Gastrocnemius medialis (tissue), 4 donors: ENCODE measurements at regions not wholly inside any gene's neighbourhood (a gene's known extent, or its start where the extent isn't known, plus 50 kb on each side); places are given as distances from the start of the nearest gene placed in this dataset.

ENCODE experiments used
- ATAC-seq, 2 donors: fragments of 150-250 bp; one replicate each; pipeline ENCODE4 v1.9.1; 2016
- DNase-seq, 2 donors: peaks; one replicate each; pipeline ENCODE4 v3.0.0-alpha.2; 2019
- H3K27ac ChIP-seq, 4 donors: fragments of 200-600 bp; sonication (generic); 1 replicate in 1 of 4; 2 replicates in 3 of 4; pipeline ENCODE4 v1.5.1; 2016 to 2018; ENCODE audit warnings: mild to moderate bottlenecking in 2 of 4, moderate library complexity in 1 of 4
- H3K27me3 ChIP-seq, 3 donors: fragments of 200-600 bp; sonication (generic) in 2 of 3; 1 replicate in 1 of 3; 2 replicates in 2 of 3; pipeline versions ENCODE4 v1.5.1 to v1.6.0; 2016 to 2019; ENCODE audit warnings: mild to moderate bottlenecking in 1 of 3, moderate library complexity in 1 of 3
- H3K36me3 ChIP-seq, 2 donors: fragments of 200-600 bp; sonication (generic) in 1 of 2; one replicate each; pipeline ENCODE4 v1.5.1; 2017 to 2018
- H3K4me1 ChIP-seq, 2 donors: fragments of 200-600 bp; sonication (generic) in 1 of 2; one replicate each; pipeline ENCODE4 v1.5.1; 2016 to 2017; ENCODE audit warnings: mild to moderate bottlenecking in 2 of 2
- H3K4me3 ChIP-seq, 4 donors: fragments of 200-600 bp; sonication (generic) in 3 of 4; 1 replicate in 1 of 4; 2 replicates in 3 of 4; pipeline ENCODE4 v1.5.1; 2016 to 2019; ENCODE audit warnings: mild to moderate bottlenecking in 2 of 4
- H3K9me3 ChIP-seq, 3 donors: fragments of 200-600 bp; sonication (generic) in 2 of 3; 1 replicate in 1 of 3; 2 replicates in 2 of 3; pipeline ENCODE4 v1.5.1; 2016 to 2019
- CTCF ChIP-seq, 5 experiments: fragments of 450-650 bp in 3 of 5; fragments of 200-600 bp in 2 of 5; sonication (generic) in 2 of 5; IDR thresholded peaks in 4 of 5; conservative IDR thresholded peaks in 1 of 5; 1 replicate in 4 of 5; 2 replicates in 1 of 5; pipeline ENCODE4 v1.5.1; 2016 to 2019; ENCODE audit warnings: antibody characterized with exemption in 5 of 5, mild to moderate bottlenecking in 3 of 5, moderate library complexity in 3 of 5
- POLR2A ChIP-seq, 2 donors: fragments of 450-650 bp; IDR thresholded peaks; one replicate each; pipeline ENCODE4 v1.6.1; 2017; ENCODE audit warnings: antibody characterized with exemption in 2 of 2, mild to moderate bottlenecking in 2 of 2, moderate library complexity in 2 of 2
- in situ Hi-C, 4 donors: fragments of 200-750 bp; cut with MboI; loops; one replicate each; pipeline versions ENCODE4 v1.15.0 to v1.8.0; 2017; ENCODE audit warnings: low sequenced_read_pairs in 4 of 4
- intact Hi-C: fragments of 100-400 bp; cut with DNase I; formaldehyde crosslinking; loops from one replicate; pipeline ENCODE4 v1.15.1; 2023; ENCODE audit warnings: low total_unique reads

GRCh38 chr14:28361486-28361885 is 405.1 kb upstream of the FOXG1 start:
- Histone ChIP-seq H3K9me3 (no peaks in the 10 kb centered on the region), H3K27me3 (no peaks in the 10 kb centered on the region), H3K4me1 (no peaks in the 10 kb centered on the region), H3K4me3 (no peak overlapping the region), H3K36me3 (no peaks in the 10 kb centered on the region), H3K27ac (no peak overlapping the region)
- TF ChIP-seq CTCF (IDR thresholded peaks at IDR 0.05 in 4 of 5, conservative IDR thresholded peaks at IDR 0.05 in 1 of 5) (no peak), POLR2A (IDR thresholded peaks at IDR 0.05) (no peak)
- DNase-seq (no peak), ATAC-seq (no peak)
- intact Hi-C loops, result no loop called here
- in situ Hi-C loops, result no loop called here

- in situ Hi-C loops, result no loop called here
- ATAC-seq (no peak), DNase-seq (no peak)
- no peak for TF ChIP-seq CTCF (IDR thresholded peaks at IDR 0.05 in 4 of 5, conservative IDR thresholded peaks at IDR 0.05 in 1 of 5)
- no peak for TF ChIP-seq POLR2A (IDR thresholded peaks at IDR 0.05)
- H3K36me3 ChIP-seq, result no peaks in the 10 kb centered on the region
- H3K27me3 ChIP-seq, result no peaks in the 10 kb centered on the region
- no peak overlapping the region for H3K4me3 ChIP-seq
- H3K27ac ChIP-seq, result no peak overlapping the region
- H3K9me3 ChIP-seq, result no peaks in the 10 kb centered on the region
- no peaks in the 10 kb centered on the region for H3K4me1 ChIP-seq
- intact Hi-C loops, result no loop called here
Measured at GRCh38 chr14:28365510-28365909, 401.1 kb upstream of the FOXG1 start.

- H3K9me3 ChIP-seq, result no peaks in the 10 kb centered on the region
- no peaks in the 10 kb centered on the region for H3K4me1 ChIP-seq
- H3K36me3 ChIP-seq, result no peaks in the 10 kb centered on the region
- in situ Hi-C loops (no loop called here), intact Hi-C loops (no loop called here)
- no peak overlapping the region for H3K4me3 ChIP-seq
- DNase-seq (no peak), ATAC-seq (no peak)
- no peak overlapping the region for H3K27ac ChIP-seq
- TF ChIP-seq POLR2A (IDR thresholded peaks at IDR 0.05) (no peak), CTCF (IDR thresholded peaks at IDR 0.05 in 4 of 5, conservative IDR thresholded peaks at IDR 0.05 in 1 of 5) (no peak)
- H3K27me3 ChIP-seq, result no peaks in the 10 kb centered on the region
Measured at GRCh38 chr14:28373721-28374120, 392.9 kb upstream of the FOXG1 start.

- no peak for TF ChIP-seq POLR2A (IDR thresholded peaks at IDR 0.05)
- TF ChIP-seq CTCF (IDR thresholded peaks at IDR 0.05 in 4 of 5, conservative IDR thresholded peaks at IDR 0.05 in 1 of 5), result no peak
- ATAC-seq, result no peak
Measured at GRCh38 chr14:28375295-28375694, 391.3 kb upstream of the FOXG1 start.

GRCh38 chr14:28381656-28382055 is 384.9 kb upstream of the FOXG1 start:
- in situ Hi-C loops (no loop called here), intact Hi-C loops (no loop called here)
- no peak overlapping the region for H3K4me3 ChIP-seq
- TF ChIP-seq POLR2A (IDR thresholded peaks at IDR 0.05) (no peak), CTCF (IDR thresholded peaks at IDR 0.05 in 4 of 5, conservative IDR thresholded peaks at IDR 0.05 in 1 of 5) (no peak)
- no peaks in the 10 kb centered on the region for H3K36me3 ChIP-seq
- ATAC-seq (no peak), DNase-seq (no peak)
- no peak overlapping the region for H3K27ac ChIP-seq
- H3K9me3 ChIP-seq, result no peaks in the 10 kb centered on the region
- H3K27me3 ChIP-seq, result no peaks in the 10 kb centered on the region
- no peaks in the 10 kb centered on the region for H3K4me1 ChIP-seq

More at GRCh38 chr14:28375295-28375694, 391.3 kb upstream of the FOXG1 start:
- H3K27me3 ChIP-seq, result no peaks in the 10 kb centered on the region
- in situ Hi-C loops, result no loop called here
- H3K4me1 ChIP-seq, result no peaks in the 10 kb centered on the region
- no peaks in the 10 kb centered on the region for H3K36me3 ChIP-seq
- no peaks in the 10 kb centered on the region for H3K9me3 ChIP-seq
- no peak overlapping the region for H3K4me3 ChIP-seq
- DNase-seq, result no peak
- H3K27ac ChIP-seq, result no peak overlapping the region
- intact Hi-C loops, result no loop called here
